Effector memory CD8-positive, alpha-beta T cell (primary cell): ENCODE measurements at regions not wholly inside any gene's neighbourhood (a gene's known extent, or its start where the extent isn't known, plus 50 kb on each side); places are given as distances from the start of the nearest gene placed in this dataset.
"Not testable (repeated sequence)": the region's sequence is repeated elsewhere in the genome, so short reads cannot be mapped to it uniquely, and the experiment has no call there.

Source experiments
- ATAC-seq: fragments of 150-1000 bp; cut with Tn5 transposase; replicated peaks from 2 replicates; pipeline ENCODE4 v1.10.0; 2021; ENCODE audit warnings: mild to moderate bottlenecking, moderate library complexity
- DNase-seq, 3 experiments: peaks; one replicate each; pipeline ENCODE4 v3.0.0; 2021
- H3K27ac Mint-ChIP-seq, 2 donors: one replicate each; pipeline ENCODE4 v1.8.0; 2022; ENCODE audit warnings: mild to moderate bottlenecking in 2 of 2, mixed read lengths in 2 of 2, moderate library complexity in 2 of 2
- H3K27me3 Mint-ChIP-seq, 2 donors: one replicate each; pipeline ENCODE4 v1.8.0; 2022; ENCODE audit warnings: mixed read lengths in 2 of 2
- H3K36me3 Mint-ChIP-seq: one replicate; pipeline ENCODE4 v1.8.0; 2022; ENCODE audit warnings: mild to moderate bottlenecking, moderate library complexity, mixed read lengths; ENCODE audit not compliant: insufficient read depth
- H3K4me1 Mint-ChIP-seq, 2 donors: one replicate each; pipeline ENCODE4 v1.8.0; 2022; ENCODE audit warnings: low read depth in 2 of 2, mixed read lengths in 2 of 2
- H3K4me3 Mint-ChIP-seq, 2 donors: one replicate each; pipeline ENCODE4 v1.8.0; 2022; ENCODE audit warnings: mild to moderate bottlenecking in 2 of 2, mixed read lengths in 2 of 2, moderate library complexity in 2 of 2
- H3K9me3 Mint-ChIP-seq, 2 donors: one replicate each; pipeline ENCODE4 v1.8.0; 2022; ENCODE audit warnings: mixed read lengths in 2 of 2

DNA sequence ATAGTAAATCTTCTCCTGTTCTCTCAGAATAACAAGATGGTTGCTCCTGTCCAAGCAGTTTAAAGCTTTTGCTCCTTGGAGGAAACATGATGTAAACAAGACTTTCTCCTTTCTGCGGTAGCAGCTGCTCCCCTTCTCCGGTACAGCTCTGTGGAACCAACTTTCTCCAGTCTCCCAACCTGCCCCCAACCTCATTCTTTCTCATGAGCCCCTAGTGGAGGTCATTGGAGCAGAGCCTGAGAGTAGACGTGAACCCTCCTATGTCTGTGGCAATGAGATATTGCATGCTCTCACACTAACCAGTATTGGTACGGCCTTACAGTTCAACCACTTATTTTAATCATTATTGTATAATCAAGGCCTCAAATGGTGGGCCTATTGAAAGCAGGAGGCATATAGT is 483.8 kb upstream of the CDH10 start:
- ATAC-seq (no peak), DNase-seq (no peak)
- Mint-ChIP-seq H3K36me3 (no peaks in the 10 kb centered on the region), H3K9me3 (peaks cover 14 to 33% of the 10 kb centered on the region in 2 donors), H3K4me1 (no peaks in the 10 kb centered on the region), H3K27me3 (no peaks in the 10 kb centered on the region), H3K4me3 (no peak overlapping the region), H3K27ac (no peak overlapping the region)

DNA sequence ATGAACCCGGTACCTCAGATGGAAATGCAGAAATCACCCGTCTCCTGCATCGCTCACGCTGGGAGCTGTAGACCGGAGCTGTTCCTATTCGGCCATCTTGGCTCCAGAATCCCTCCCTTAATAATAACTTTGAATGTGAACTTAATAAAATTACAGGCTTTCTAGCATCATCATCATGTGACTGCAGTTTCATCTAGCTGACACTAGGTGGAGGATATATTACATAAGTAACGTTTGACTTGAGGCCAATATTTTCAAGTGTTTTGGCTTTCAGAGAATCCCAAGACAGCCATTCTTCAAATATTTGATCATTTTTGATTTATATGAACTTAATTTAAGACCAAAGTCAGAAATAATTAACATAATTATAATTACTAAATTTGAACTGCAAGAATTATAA is 474.9 kb upstream of the CDH10 start:
- Mint-ChIP-seq H3K4me1 (no peaks in the 10 kb centered on the region), H3K4me3 (no peak overlapping the region), H3K36me3 (no peaks in the 10 kb centered on the region), H3K27ac (no peak overlapping the region), H3K9me3 (peaks cover 4 to 8% of the 10 kb centered on the region in 2 donors), H3K27me3 (no peaks in the 10 kb centered on the region)
- DNase-seq: no peak
- ATAC-seq: no peak

DNA sequence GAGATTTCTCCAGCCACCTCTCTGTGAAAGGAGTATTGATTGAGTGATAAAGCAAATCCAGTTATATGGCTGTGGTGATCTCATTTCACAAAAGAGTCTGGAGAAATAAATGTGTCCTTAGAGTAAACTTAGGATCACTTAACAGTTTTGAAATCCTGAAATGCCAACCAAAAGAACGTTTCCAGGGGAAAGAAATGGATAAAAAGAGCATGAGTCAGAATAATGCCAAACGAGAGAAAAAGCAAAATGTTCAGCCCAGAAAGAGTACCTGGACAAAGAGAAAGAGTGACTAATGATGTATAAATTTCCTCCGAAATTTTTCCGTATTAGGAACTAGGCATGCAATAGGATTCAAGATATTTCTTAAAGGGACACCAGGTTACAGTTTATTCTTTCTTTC is 463.1 kb upstream of the CDH10 start:
- no peaks in the 10 kb centered on the region for H3K36me3 Mint-ChIP-seq
- H3K27me3 Mint-ChIP-seq: no peaks in the 10 kb centered on the region
- H3K4me3 Mint-ChIP-seq: no peak overlapping the region
- no peak for DNase-seq
- no peak overlapping the region for H3K27ac Mint-ChIP-seq
- H3K9me3 Mint-ChIP-seq: peaks cover 6 to 14% of the 10 kb centered on the region in 2 donors
- no peak for ATAC-seq
- H3K4me1 Mint-ChIP-seq: no peaks in the 10 kb centered on the region

DNA sequence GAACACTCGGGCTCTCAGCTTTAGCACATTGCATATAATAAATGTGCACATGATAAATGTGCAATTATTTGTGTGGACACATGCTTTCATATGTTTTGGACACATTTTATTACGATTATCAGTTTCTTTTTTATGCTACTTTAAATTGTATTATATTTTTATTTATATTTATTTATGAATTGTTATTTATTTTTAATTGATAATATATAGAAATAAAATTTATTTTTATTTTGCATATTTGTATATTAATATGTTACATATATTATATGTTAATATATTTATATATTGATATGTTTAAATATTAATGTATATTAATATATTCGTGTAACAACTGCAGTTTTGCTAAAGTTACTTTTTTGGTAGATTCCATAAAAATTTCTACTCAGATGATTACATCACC is 454.8 kb upstream of the CDH10 start:
- Mint-ChIP-seq H3K36me3 (no peaks in the 10 kb centered on the region), H3K27ac (no peak overlapping the region)

DNA sequence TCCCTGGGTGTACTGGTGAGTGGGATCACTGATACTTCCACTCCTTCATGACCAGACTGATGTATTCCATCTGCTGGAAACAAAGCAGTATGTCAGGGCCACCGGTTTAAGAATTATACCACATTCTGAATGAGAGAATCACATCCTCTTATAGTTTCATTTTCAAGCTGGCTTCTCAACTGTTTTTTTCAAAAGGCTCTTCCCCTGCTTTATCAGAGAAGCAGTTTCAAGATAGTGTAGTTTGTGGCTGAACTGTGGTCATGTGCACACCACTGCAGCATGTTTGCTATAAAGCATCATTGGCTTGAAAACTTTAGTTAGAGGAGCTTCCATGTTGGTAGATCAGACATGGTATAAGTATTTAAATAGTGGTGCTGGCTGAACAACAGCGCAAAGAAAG is 450.5 kb upstream of the CDH10 start:
- Mint-ChIP-seq H3K36me3 (no peaks in the 10 kb centered on the region), H3K27me3 (no peaks in the 10 kb centered on the region), H3K27ac (no peak overlapping the region), H3K4me1 (no peaks in the 10 kb centered on the region), H3K4me3 (no peak overlapping the region), H3K9me3 (peaks cover under 1 to 14% of the 10 kb centered on the region in 2 donors)
- ATAC-seq: no peak
- no peak for DNase-seq

More for the DNA sequence above, 454.8 kb upstream of the CDH10 start:
- H3K4me3 Mint-ChIP-seq: no peak overlapping the region
- no peak for ATAC-seq
- H3K9me3 Mint-ChIP-seq: peaks cover 3 to 15% of the 10 kb centered on the region in 2 donors
- DNase-seq: no peak
- no peaks in the 10 kb centered on the region for H3K27me3 Mint-ChIP-seq
- H3K4me1 Mint-ChIP-seq: no peaks in the 10 kb centered on the region

DNA sequence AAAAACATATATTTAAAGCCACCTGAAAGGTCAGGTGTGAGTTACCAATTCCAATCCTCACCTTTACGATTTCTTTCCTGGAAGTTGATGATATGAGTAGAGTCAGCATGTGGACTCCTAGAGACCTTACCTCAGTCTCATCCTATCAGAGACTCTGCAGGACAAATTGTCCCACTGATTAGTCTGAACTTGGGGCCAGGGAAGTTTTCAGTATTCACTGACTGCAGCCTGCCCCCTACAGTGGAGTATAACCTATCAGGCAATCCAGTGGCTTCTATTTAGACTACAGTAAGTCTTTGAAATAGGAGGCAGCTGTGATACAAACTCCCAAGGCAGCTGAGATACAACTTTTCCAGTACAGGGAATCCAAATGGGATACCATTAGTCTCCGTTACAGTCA is 449.4 kb upstream of the CDH10 start:
- no peak overlapping the region for H3K4me3 Mint-ChIP-seq
- H3K4me1 Mint-ChIP-seq: no peaks in the 10 kb centered on the region
- peaks cover 0 to 12% of the 10 kb centered on the region in 2 donors for H3K9me3 Mint-ChIP-seq
- no peaks in the 10 kb centered on the region for H3K36me3 Mint-ChIP-seq
- ATAC-seq (no peak), DNase-seq (no peak)
- H3K27ac Mint-ChIP-seq: no peak overlapping the region
- H3K27me3 Mint-ChIP-seq: no peaks in the 10 kb centered on the region

DNA sequence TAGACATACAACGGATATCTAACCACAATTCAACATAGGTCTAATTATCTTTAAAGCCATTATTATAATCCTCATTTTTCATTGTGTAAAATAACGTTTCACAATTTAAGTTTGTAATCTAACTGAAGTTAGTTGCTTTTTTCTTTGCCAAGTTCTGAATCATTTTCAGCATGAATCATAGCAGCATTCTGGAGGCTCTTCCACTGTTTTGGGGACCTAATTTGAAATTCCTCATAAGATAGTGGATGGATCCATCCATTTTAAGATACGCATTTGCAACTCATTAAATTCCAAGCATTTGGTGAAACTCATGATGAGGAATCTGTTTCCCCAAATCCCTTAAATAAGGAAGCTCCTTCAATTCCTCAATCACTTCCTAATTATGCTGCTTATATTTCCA is 447.1 kb upstream of the CDH10 start:
- Mint-ChIP-seq H3K27ac (no peak overlapping the region), H3K27me3 (no peaks in the 10 kb centered on the region), H3K4me3 (no peak overlapping the region), H3K36me3 (no peaks in the 10 kb centered on the region), H3K4me1 (no peaks in the 10 kb centered on the region), H3K9me3 (peaks cover 2 to 8% of the 10 kb centered on the region in 2 donors)
- DNase-seq (no peak), ATAC-seq (no peak)

DNA sequence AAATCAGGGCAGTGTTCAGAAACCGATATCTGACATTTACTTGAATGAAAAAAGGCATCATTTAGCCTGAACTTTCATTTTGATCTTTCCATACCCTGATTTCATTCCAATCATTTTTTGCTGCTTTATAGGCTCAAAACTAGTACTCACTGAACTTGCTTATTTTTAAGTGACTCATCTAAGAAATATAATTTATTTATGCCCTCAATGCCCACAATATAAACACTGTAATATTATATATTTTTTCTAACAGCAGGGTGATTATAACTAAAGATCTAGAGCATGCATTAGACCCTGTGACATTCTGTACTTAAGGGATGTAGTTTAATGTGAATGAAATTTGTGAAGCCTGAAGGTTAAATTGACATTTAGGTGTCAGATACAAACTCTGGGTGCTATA is 446.1 kb upstream of the CDH10 start:
- DNase-seq: no peak
- Mint-ChIP-seq H3K4me1 (no peaks in the 10 kb centered on the region), H3K4me3 (no peak overlapping the region), H3K27ac (no peak overlapping the region), H3K27me3 (no peaks in the 10 kb centered on the region), H3K36me3 (no peaks in the 10 kb centered on the region), H3K9me3 (peaks cover 2 to 8% of the 10 kb centered on the region in 2 donors)
- no peak for ATAC-seq

DNA sequence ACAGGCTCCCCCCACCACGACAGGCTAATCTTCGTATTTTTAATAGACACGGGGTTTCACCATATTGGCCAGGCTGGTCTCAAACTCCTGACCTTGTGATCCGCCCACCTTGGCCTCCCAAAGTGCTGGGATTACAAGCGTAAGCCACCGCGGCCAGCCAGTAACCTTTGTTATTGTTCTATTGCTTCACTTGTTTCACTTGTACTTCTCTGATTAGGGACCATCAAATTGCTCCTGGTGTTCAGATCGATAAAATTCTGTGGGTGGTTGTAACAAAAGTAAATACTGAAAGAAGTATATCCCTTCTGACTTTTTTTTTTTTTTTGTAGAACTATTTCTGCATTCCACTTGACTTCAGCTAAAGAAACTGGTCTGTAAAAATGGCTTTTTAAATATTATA is 445.5 kb upstream of the CDH10 start:
- Mint-ChIP-seq H3K4me3 (no peak overlapping the region), H3K27ac (no peak overlapping the region), H3K36me3 (no peaks in the 10 kb centered on the region), H3K4me1 (no peaks in the 10 kb centered on the region), H3K27me3 (no peaks in the 10 kb centered on the region), H3K9me3 (peaks cover 4 to 8% of the 10 kb centered on the region in 2 donors)
- ATAC-seq: no peak
- DNase-seq: no peak

DNA sequence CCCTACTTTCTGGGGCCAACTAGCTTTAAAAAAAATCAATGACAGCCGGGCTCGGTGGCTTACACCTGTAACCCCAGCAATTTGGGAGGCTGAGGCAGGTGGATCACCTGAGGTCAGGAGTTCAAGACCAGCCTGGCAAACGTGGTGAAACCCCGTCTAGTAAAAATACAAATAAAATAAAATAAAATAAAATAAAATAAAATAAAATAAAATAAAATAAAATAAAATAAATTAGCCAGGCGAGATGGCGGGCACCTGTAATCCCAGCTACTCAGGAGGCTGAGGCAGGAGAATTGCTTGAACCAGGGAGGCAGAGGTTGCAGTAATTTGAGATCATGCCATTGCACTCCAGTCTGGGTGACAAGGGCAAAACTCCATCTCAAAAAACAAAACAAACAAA is 443.9 kb upstream of the CDH10 start:
- H3K4me3 Mint-ChIP-seq, ATAC-seq, H3K9me3 Mint-ChIP-seq, DNase-seq, H3K27ac Mint-ChIP-seq, H3K36me3 Mint-ChIP-seq, H3K27me3 Mint-ChIP-seq, H3K4me1 Mint-ChIP-seq: not testable (repeated sequence)

DNA sequence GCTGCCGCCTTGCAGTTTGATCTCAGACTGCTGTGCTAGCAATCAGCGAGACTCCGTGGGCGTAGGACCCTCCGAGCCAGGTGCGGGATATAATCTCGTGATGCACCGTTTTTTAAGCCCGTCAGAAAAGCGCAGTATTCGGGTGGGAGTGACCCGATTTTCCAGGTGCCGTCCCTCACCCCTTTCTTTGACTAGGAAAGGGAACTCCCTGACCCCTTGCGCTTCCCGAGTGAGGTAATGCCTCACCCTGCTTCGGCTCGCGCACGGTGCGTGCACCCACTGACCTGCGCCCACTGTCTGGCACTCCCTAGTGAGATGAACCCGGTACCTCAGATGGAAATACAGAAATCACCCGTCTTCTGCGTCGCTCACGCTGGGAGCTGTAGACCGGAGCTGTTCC is 438.5 kb upstream of the CDH10 start:
- H3K36me3 Mint-ChIP-seq, H3K4me3 Mint-ChIP-seq, H3K9me3 Mint-ChIP-seq, H3K27me3 Mint-ChIP-seq, H3K4me1 Mint-ChIP-seq, DNase-seq, ATAC-seq, H3K27ac Mint-ChIP-seq: not testable (repeated sequence)

DNA sequence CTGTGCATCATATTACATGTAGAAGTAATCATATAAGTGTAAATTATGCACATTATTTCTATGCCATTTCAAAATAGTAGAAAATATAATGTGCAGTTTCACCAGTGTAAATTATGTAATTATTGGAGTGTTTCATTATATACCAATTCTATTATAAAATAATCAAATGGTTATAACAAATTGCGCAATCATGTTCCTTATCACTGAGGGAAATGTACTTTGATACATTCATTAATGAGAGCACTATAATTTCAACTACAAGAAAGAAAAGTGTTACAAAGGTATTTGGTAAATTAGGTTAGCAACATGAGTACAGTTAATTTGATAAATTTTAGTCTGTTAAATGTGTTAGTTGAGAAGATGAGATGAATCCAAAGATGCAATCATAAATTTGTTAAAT is 421.5 kb upstream of the CDH10 start:
- H3K4me1 Mint-ChIP-seq: no peaks in the 10 kb centered on the region
- ATAC-seq (no peak), DNase-seq (no peak)
- H3K27ac Mint-ChIP-seq: no peak overlapping the region
- peaks cover 10 to 15% of the 10 kb centered on the region in 2 donors for H3K9me3 Mint-ChIP-seq
- no peaks in the 10 kb centered on the region for H3K27me3 Mint-ChIP-seq
- no peak overlapping the region for H3K4me3 Mint-ChIP-seq
- H3K36me3 Mint-ChIP-seq: no peaks in the 10 kb centered on the region

DNA sequence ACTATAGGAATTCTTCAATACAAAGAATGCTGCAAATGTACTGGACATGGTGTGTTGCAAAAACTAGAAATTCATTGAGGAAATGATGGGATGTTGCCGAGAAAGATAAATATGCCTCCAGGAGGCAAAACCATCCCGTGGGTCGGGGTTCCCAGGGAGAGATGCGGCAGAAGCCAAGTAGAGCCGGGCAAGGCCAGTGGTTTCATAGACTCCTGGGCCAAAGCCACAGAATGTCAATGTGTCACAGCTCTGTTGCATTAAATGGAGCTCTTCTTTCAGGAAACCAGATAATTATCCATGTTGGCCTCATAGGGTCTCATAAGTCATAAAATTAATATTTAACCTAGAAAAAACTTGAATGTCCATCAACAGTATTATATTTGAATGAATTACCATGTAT is 419.5 kb upstream of the CDH10 start:
- Mint-ChIP-seq H3K9me3 (peaks cover 10 to 15% of the 10 kb centered on the region in 2 donors), H3K27ac (no peak overlapping the region)
- no peak for ATAC-seq

DNA sequence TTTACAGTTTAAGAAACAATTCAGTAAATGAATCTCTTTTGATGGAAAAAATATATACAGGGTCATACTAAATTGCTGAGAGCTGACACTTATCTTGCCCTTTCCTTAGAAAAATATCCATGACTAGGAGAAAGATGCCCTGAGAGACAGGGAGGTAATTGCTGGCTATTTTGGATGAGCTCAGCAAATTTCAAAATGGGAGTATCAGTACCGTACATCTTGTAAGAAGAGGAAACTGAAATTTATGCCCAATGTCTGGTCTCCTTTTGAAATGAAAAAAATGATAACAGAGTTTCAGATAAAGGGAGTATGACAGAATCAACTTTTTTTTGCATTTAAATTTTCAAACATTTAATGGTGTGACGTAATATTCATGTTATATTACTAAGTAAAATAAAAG is 415.8 kb upstream of the CDH10 start:
- Mint-ChIP-seq H3K36me3 (no peaks in the 10 kb centered on the region), H3K4me3 (no peak overlapping the region), H3K4me1 (no peaks in the 10 kb centered on the region), H3K27me3 (no peaks in the 10 kb centered on the region), H3K27ac (no peak overlapping the region), H3K9me3 (peaks cover 6 to 7% of the 10 kb centered on the region in 2 donors)
- DNase-seq: no peak
- ATAC-seq: no peak

More for the DNA sequence above, 419.5 kb upstream of the CDH10 start:
- Mint-ChIP-seq H3K36me3 (no peaks in the 10 kb centered on the region), H3K4me3 (no peak overlapping the region), H3K27me3 (no peaks in the 10 kb centered on the region), H3K4me1 (no peaks in the 10 kb centered on the region)
- DNase-seq: no peak

DNA sequence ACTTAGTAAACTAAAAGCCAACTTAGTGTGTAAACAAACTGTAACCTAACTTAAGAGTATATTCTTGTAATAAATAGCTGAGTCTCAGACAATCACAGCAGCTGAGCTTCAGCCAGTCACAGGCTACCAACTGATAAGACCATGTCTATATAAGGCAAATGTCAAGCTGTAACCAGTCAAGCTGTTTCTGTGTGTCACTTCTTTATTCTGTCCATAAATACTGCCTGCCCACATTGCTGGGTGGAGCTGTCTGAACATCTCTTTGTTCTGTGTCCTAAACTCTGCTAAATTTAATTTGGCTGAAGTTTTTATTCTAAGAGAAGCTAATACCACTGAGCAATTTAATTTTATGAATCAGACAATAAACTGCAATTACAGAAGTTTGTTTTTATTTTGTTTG is 412.1 kb upstream of the CDH10 start:
- Mint-ChIP-seq H3K36me3 (no peaks in the 10 kb centered on the region), H3K27ac (no peak overlapping the region), H3K4me1 (no peaks in the 10 kb centered on the region), H3K4me3 (no peak overlapping the region), H3K27me3 (no peaks in the 10 kb centered on the region), H3K9me3 (peaks cover 0 to 13% of the 10 kb centered on the region in 2 donors)
- DNase-seq (no peak), ATAC-seq (no peak)
